Stimulated activated effector memory CD8-positive, alpha-beta T cell treated with anti-CD3 and anti-CD28 coated beads, Interleukin-12 subunit alpha, Interleukin-12 subunit beta, amount 100 ng/mL, for 72 hours (primary cell): ENCODE measurements at regions not wholly inside any gene's neighbourhood (a gene's known extent, or its start where the extent isn't known, plus 50 kb on each side); places are given as distances from the start of the nearest gene placed in this dataset.
"Not testable (repeated sequence)": the region's sequence is repeated elsewhere in the genome, so short reads cannot be mapped to it uniquely, and the experiment has no call there.

Source experiments
- ATAC-seq: fragments of 150-1000 bp; cut with Tn5 transposase; 2 replicates; pipeline ENCODE4 v1.10.0; 2021
- DNase-seq, 2 donors: peaks; one replicate each; pipeline ENCODE4 v3.0.0; 2021 to 2022; ENCODE audit warnings: low spot score in 2 of 2
- H3K27ac Mint-ChIP-seq: one replicate; pipeline ENCODE4 v1.8.0; 2022; ENCODE audit warnings: mild to moderate bottlenecking, mixed read lengths
- H3K36me3 Mint-ChIP-seq: one replicate; pipeline ENCODE4 v1.8.0; 2022; ENCODE audit warnings: mild to moderate bottlenecking, mixed read lengths
- H3K4me1 Mint-ChIP-seq: one replicate; pipeline ENCODE4 v1.8.0; 2022; ENCODE audit warnings: mixed read lengths
- H3K4me3 Mint-ChIP-seq: one replicate; pipeline ENCODE4 v1.8.0; 2022; ENCODE audit warnings: mild to moderate bottlenecking, mixed read lengths
- H3K9me3 Mint-ChIP-seq: one replicate; pipeline ENCODE4 v1.8.0; 2022; ENCODE audit warnings: mixed read lengths

GRCh38 chr1:196108990-196109389 lies 499.2 kb downstream of the KCNT2 start:
- not testable (repeated sequence) for DNase-seq, H3K27ac Mint-ChIP-seq, ATAC-seq, H3K36me3 Mint-ChIP-seq, H3K9me3 Mint-ChIP-seq, H3K4me3 Mint-ChIP-seq, H3K4me1 Mint-ChIP-seq

- Mint-ChIP-seq H3K4me3 (no peak overlapping the region), H3K4me1 (no peaks in the 10 kb centered on the region), H3K36me3 (no peaks in the 10 kb centered on the region), H3K9me3 (peaks cover 8% of the 10 kb centered on the region), H3K27ac (no peak overlapping the region)
- ATAC-seq (no peak), DNase-seq (no peak)
Measured at GRCh38 chr1:196105901-196106300, 502.3 kb downstream of the KCNT2 start.

GRCh38 chr1:196102826-196103225 lies 505.4 kb downstream of the KCNT2 start:
- H3K36me3 Mint-ChIP-seq = no peaks in the 10 kb centered on the region
- no peak overlapping the region for H3K4me3 Mint-ChIP-seq
- DNase-seq = no peak
- ATAC-seq = no peak
- no peaks in the 10 kb centered on the region for H3K4me1 Mint-ChIP-seq
- H3K27ac Mint-ChIP-seq = no peak overlapping the region
- peaks cover 10% of the 10 kb centered on the region for H3K9me3 Mint-ChIP-seq

- H3K4me1 Mint-ChIP-seq = no peaks in the 10 kb centered on the region
- no peak overlapping the region for H3K4me3 Mint-ChIP-seq
- H3K9me3 Mint-ChIP-seq = peaks cover 6% of the 10 kb centered on the region
- H3K27ac Mint-ChIP-seq = no peak overlapping the region
- no peak for DNase-seq
- ATAC-seq = no peak
- no peaks in the 10 kb centered on the region for H3K36me3 Mint-ChIP-seq
Measured at GRCh38 chr1:196098000-196098399, 510.2 kb downstream of the KCNT2 start.

- ATAC-seq (no peak), DNase-seq (no peak)
- H3K27ac Mint-ChIP-seq = no peak overlapping the region
- no peaks in the 10 kb centered on the region for H3K36me3 Mint-ChIP-seq
- no peaks in the 10 kb centered on the region for H3K4me1 Mint-ChIP-seq
- H3K9me3 Mint-ChIP-seq = no peaks in the 10 kb centered on the region
- no peak overlapping the region for H3K4me3 Mint-ChIP-seq
Measured at GRCh38 chr1:196094821-196095220, 513.4 kb downstream of the KCNT2 start.

GRCh38 chr1:196091397-196092135 lies 516.7 kb downstream of the KCNT2 start:
- H3K36me3 Mint-ChIP-seq = no peaks in the 10 kb centered on the region

GRCh38 chr1:196090226-196090625 lies 518.0 kb downstream of the KCNT2 start:
- Mint-ChIP-seq H3K27ac (no peak overlapping the region), H3K36me3 (no peaks in the 10 kb centered on the region), H3K4me3 (no peak overlapping the region), H3K4me1 (no peaks in the 10 kb centered on the region), H3K9me3 (no peaks in the 10 kb centered on the region)
- ATAC-seq (no peak), DNase-seq (no peak)

More at GRCh38 chr1:196091397-196092135, 516.7 kb downstream of the KCNT2 start:
- Mint-ChIP-seq H3K9me3 (no peaks in the 10 kb centered on the region), H3K4me3 (no peak overlapping the region), H3K4me1 (no peaks in the 10 kb centered on the region), H3K27ac (no peak overlapping the region)
- ATAC-seq (no peak), DNase-seq (no peak)

GRCh38 chr1:196088541-196088940 lies 519.7 kb downstream of the KCNT2 start:
- H3K36me3 Mint-ChIP-seq = no peaks in the 10 kb centered on the region
- no peaks in the 10 kb centered on the region for H3K4me1 Mint-ChIP-seq
- ATAC-seq = no peak
- H3K4me3 Mint-ChIP-seq = no peak overlapping the region
- no peaks in the 10 kb centered on the region for H3K9me3 Mint-ChIP-seq
- H3K27ac Mint-ChIP-seq = no peak overlapping the region
- DNase-seq = no peak

GRCh38 chr1:196078691-196079090 lies 529.5 kb downstream of the KCNT2 start:
- Mint-ChIP-seq H3K9me3 (no peaks in the 10 kb centered on the region), H3K4me1 (no peaks in the 10 kb centered on the region), H3K4me3 (no peak overlapping the region), H3K27ac (no peak overlapping the region), H3K36me3 (no peaks in the 10 kb centered on the region)
- DNase-seq = no peak
- no peak for ATAC-seq

GRCh38 chr1:196075621-196076020 lies 532.6 kb downstream of the KCNT2 start:
- H3K4me1 Mint-ChIP-seq = no peaks in the 10 kb centered on the region
- ATAC-seq (no peak), DNase-seq (no peak)
- H3K4me3 Mint-ChIP-seq = no peak overlapping the region
- no peak overlapping the region for H3K27ac Mint-ChIP-seq
- no peaks in the 10 kb centered on the region for H3K9me3 Mint-ChIP-seq
- H3K36me3 Mint-ChIP-seq = no peaks in the 10 kb centered on the region

GRCh38 chr1:196074182-196074581 lies 534.1 kb downstream of the KCNT2 start:
- no peak for ATAC-seq
- Mint-ChIP-seq H3K9me3 (no peaks in the 10 kb centered on the region), H3K27ac (no peak overlapping the region), H3K4me3 (no peak overlapping the region), H3K36me3 (no peaks in the 10 kb centered on the region), H3K4me1 (no peaks in the 10 kb centered on the region)
- no peak for DNase-seq

- no peaks in the 10 kb centered on the region for H3K4me1 Mint-ChIP-seq
- H3K9me3 Mint-ChIP-seq = peaks cover 2% of the 10 kb centered on the region
- no peak overlapping the region for H3K27ac Mint-ChIP-seq
- DNase-seq (no peak), ATAC-seq (no peak)
- no peak overlapping the region for H3K4me3 Mint-ChIP-seq
- no peaks in the 10 kb centered on the region for H3K36me3 Mint-ChIP-seq
Measured at GRCh38 chr1:196071447-196071846, 536.8 kb downstream of the KCNT2 start.

GRCh38 chr1:196070940-196071339 lies 537.3 kb downstream of the KCNT2 start:
- no peak for DNase-seq
- peaks cover 2% of the 10 kb centered on the region for H3K9me3 Mint-ChIP-seq
- ATAC-seq = no peak
- H3K36me3 Mint-ChIP-seq = no peaks in the 10 kb centered on the region
- H3K4me3 Mint-ChIP-seq = no peak overlapping the region
- no peaks in the 10 kb centered on the region for H3K4me1 Mint-ChIP-seq
- H3K27ac Mint-ChIP-seq = no peak overlapping the region

GRCh38 chr1:196063952-196064351 lies 544.3 kb downstream of the KCNT2 start:
- Mint-ChIP-seq H3K36me3 (no peaks in the 10 kb centered on the region), H3K9me3 (peaks cover 6% of the 10 kb centered on the region), H3K4me3 (no peak overlapping the region), H3K27ac (no peak overlapping the region), H3K4me1 (no peaks in the 10 kb centered on the region)
- ATAC-seq (no peak), DNase-seq (no peak)

- no peak for ATAC-seq
- peaks cover 6% of the 10 kb centered on the region for H3K9me3 Mint-ChIP-seq
- no peak overlapping the region for H3K4me3 Mint-ChIP-seq
- DNase-seq = no peak
- no peak overlapping the region for H3K27ac Mint-ChIP-seq
- no peaks in the 10 kb centered on the region for H3K36me3 Mint-ChIP-seq
- H3K4me1 Mint-ChIP-seq = no peaks in the 10 kb centered on the region
Measured at GRCh38 chr1:196063294-196063693, 544.9 kb downstream of the KCNT2 start.

GRCh38 chr1:196060539-196060938 lies 547.7 kb downstream of the KCNT2 start:
- ATAC-seq (no peak), DNase-seq (no peak)
- Mint-ChIP-seq H3K27ac (no peak overlapping the region), H3K36me3 (no peaks in the 10 kb centered on the region), H3K4me1 (no peaks in the 10 kb centered on the region), H3K4me3 (no peak overlapping the region), H3K9me3 (peaks cover 4% of the 10 kb centered on the region)

- Mint-ChIP-seq H3K4me3 (no peak overlapping the region), H3K36me3 (no peaks in the 10 kb centered on the region), H3K4me1 (no peaks in the 10 kb centered on the region), H3K9me3 (peaks cover 3% of the 10 kb centered on the region), H3K27ac (no peak overlapping the region)
- DNase-seq (no peak), ATAC-seq (no peak)
Measured at GRCh38 chr1:196059210-196059609, 549.0 kb downstream of the KCNT2 start.
